Neural crest cell (in vitro differentiated cells): ENCODE measurements at regions not wholly inside any gene's neighbourhood (a gene's known extent, or its start where the extent isn't known, plus 50 kb on each side); places are given as distances from the start of the nearest gene placed in this dataset.

Experiments
- DNase-seq: peaks from one replicate; pipeline ENCODE4 v3.0.0; 2021; ENCODE audit warnings: low read depth, mixed read lengths, low spot score
- H3K27ac Mint-ChIP-seq: one replicate; pipeline ENCODE4 v1.8.0; 2021; ENCODE audit warnings: mild to moderate bottlenecking, mixed read lengths; ENCODE audit not compliant: unreplicated experiment
- H3K27me3 Mint-ChIP-seq: 2 replicates; pipeline ENCODE4 v1.8.0; 2021; ENCODE audit warnings: low read depth, mild to moderate bottlenecking, mixed read lengths
- H3K36me3 Mint-ChIP-seq: 2 replicates; pipeline ENCODE4 v1.8.0; 2021; ENCODE audit warnings: low read depth, mild to moderate bottlenecking, mixed read lengths
- H3K4me1 Mint-ChIP-seq: 2 replicates; pipeline ENCODE4 v1.8.0; 2021; ENCODE audit warnings: mixed read lengths
- H3K4me3 Mint-ChIP-seq: one replicate; pipeline ENCODE4 v1.8.0; 2021; ENCODE audit warnings: mild to moderate bottlenecking, mixed read lengths
- H3K9me3 Mint-ChIP-seq: 2 replicates; pipeline ENCODE4 v1.8.0; 2021; ENCODE audit warnings: mixed read lengths
- CTCF ChIP-seq: fragments of 200-600 bp; sonication (generic); conservative IDR thresholded peaks from 2 replicates; pipeline ENCODE4 v1.5.0; 2021; ENCODE audit warnings: antibody characterized with exemption, mild to moderate bottlenecking

- DNase-seq, result no peak
- Mint-ChIP-seq H3K4me1 (peaks cover 11% of the 10 kb centered on the region), H3K4me3 (no peak overlapping the region), H3K9me3 (peaks cover 5% of the 10 kb centered on the region), H3K27ac (peak overlapping the region; percentile 8), H3K36me3 (no peaks in the 10 kb centered on the region), H3K27me3 (no peaks in the 10 kb centered on the region)
- TF ChIP-seq CTCF, result no peak
These were observed 179.0 kb downstream of the LPIN1 start for GRCh38 chr2:11925295-11926066.

GRCh38 chr2:11930211-11930761, 183.9 kb downstream of the LPIN1 start:
- Mint-ChIP-seq H3K27me3 (no peaks in the 10 kb centered on the region), H3K27ac (peak overlapping the region; percentile 82), H3K4me1 (peaks cover 25% of the 10 kb centered on the region), H3K36me3 (no peaks in the 10 kb centered on the region), H3K4me3 (no peak overlapping the region), H3K9me3 (peaks cover 5% of the 10 kb centered on the region)
- no peak for TF ChIP-seq CTCF
- no peak for DNase-seq

- H3K27ac Mint-ChIP-seq, result peak overlapping the region; percentile 58
- H3K4me1 Mint-ChIP-seq, result peaks cover 25% of the 10 kb centered on the region
- DNase-seq, result no peak
- no peaks in the 10 kb centered on the region for H3K36me3 Mint-ChIP-seq
- no peak overlapping the region for H3K4me3 Mint-ChIP-seq
- no peaks in the 10 kb centered on the region for H3K27me3 Mint-ChIP-seq
- TF ChIP-seq CTCF, result no peak
- H3K9me3 Mint-ChIP-seq, result peaks cover 5% of the 10 kb centered on the region
These were observed 185.6 kb downstream of the LPIN1 start for GRCh38 chr2:11932048-11932512.

GRCh38 chr2:11932962-11933361, 186.5 kb downstream of the LPIN1 start:
- Mint-ChIP-seq H3K4me3 (no peak overlapping the region), H3K27ac (no peak overlapping the region), H3K36me3 (no peaks in the 10 kb centered on the region), H3K27me3 (no peaks in the 10 kb centered on the region), H3K9me3 (peaks cover 5% of the 10 kb centered on the region), H3K4me1 (peaks cover 25% of the 10 kb centered on the region)
- no peak for DNase-seq
- no peak for TF ChIP-seq CTCF

DNA sequence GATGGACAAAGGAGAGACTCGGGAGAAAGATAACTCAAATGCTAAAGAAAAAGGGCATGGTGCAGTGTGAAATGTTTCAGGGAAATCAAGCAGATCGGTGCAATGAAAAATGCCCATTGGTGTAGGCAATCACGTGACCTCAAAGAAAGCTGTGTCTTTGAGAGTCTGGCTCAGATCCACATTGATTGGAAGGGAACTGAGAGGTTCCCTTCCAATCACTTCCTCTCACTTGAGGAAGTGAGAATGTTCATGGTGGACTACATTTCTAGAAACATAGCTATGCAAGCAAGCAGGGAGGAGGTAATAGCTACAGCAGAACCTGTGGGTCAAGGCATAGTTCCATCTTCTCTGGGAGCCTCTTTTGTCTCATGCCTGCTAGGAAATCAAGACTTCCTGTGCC, 187.4 kb downstream of the LPIN1 start:
- Mint-ChIP-seq H3K36me3 (no peaks in the 10 kb centered on the region), H3K27me3 (no peaks in the 10 kb centered on the region), H3K9me3 (peaks cover 5% of the 10 kb centered on the region), H3K4me1 (peaks cover 25% of the 10 kb centered on the region), H3K4me3 (no peak overlapping the region), H3K27ac (peak overlapping the region; percentile 61)
- no peak for DNase-seq
- no peak for TF ChIP-seq CTCF
